NCI-H524 treated with DMSO at 0.1 percent for 48 hours (cell line): ENCODE measurements at regions not wholly inside any gene's neighbourhood (a gene's known extent, or its start where the extent isn't known, plus 50 kb on each side); places are given as distances from the start of the nearest gene placed in this dataset.

Experiments
- DNase-seq: peaks from one replicate; lab custom pipeline; 2025; lab: John Stamatoyannopoulos, UW

- DNase-seq, result no peak
These were observed 198.5 kb downstream of the ADGRG6 start for GRCh38 chr6:142500250-142500786.

- DNase-seq, result no peak
These were observed 200.0 kb downstream of the ADGRG6 start for GRCh38 chr6:142501795-142502194.

GRCh38 chr6:142507065-142507464 is 205.3 kb downstream of the ADGRG6 start:
- no peak for DNase-seq

GRCh38 chr6:142510211-142510610 is 208.4 kb downstream of the ADGRG6 start:
- DNase-seq, result no peak

- DNase-seq, result peak; percentile 92
These were observed 216.3 kb downstream of the ADGRG6 start for GRCh38 chr6:142518126-142518525.

- DNase-seq, result no peak
These were observed 217.0 kb downstream of the ADGRG6 start for GRCh38 chr6:142518761-142519160.

- DNase-seq, result no peak
These were observed 220.0 kb downstream of the ADGRG6 start for GRCh38 chr6:142521791-142522190.

GRCh38 chr6:142523515-142524375 is 221.9 kb downstream of the ADGRG6 start:
- DNase-seq, result no peak

GRCh38 chr6:142530566-142530965 is 228.8 kb downstream of the ADGRG6 start:
- DNase-seq, result no peak

- DNase-seq, result no peak
These were observed 229.9 kb downstream of the ADGRG6 start for GRCh38 chr6:142531727-142532126.

- DNase-seq, result no peak
These were observed 232.3 kb downstream of the ADGRG6 start for GRCh38 chr6:142534076-142534475.

- DNase-seq, result no peak
These were observed 232.7 kb downstream of the ADGRG6 start for GRCh38 chr6:142534484-142534883.

GRCh38 chr6:142537612-142538478 is 236.0 kb downstream of the ADGRG6 start:
- DNase-seq, result no peak

GRCh38 chr6:142542704-142543233 is 241.0 kb downstream of the ADGRG6 start:
- no peak for DNase-seq

GRCh38 chr6:142543606-142544005 is 241.8 kb downstream of the ADGRG6 start:
- DNase-seq, result no peak

- DNase-seq, result no peak
These were observed 242.5 kb downstream of the ADGRG6 start for GRCh38 chr6:142544199-142544838.

- no peak for DNase-seq
These were observed 243.3 kb downstream of the ADGRG6 start for GRCh38 chr6:142545147-142545546.

GRCh38 chr6:142548566-142548965 is 246.8 kb downstream of the ADGRG6 start:
- DNase-seq, result no peak

GRCh38 chr6:142550310-142551063 is 248.7 kb downstream of the ADGRG6 start:
- no peak for DNase-seq

GRCh38 chr6:142551274-142551811 is 249.5 kb downstream of the ADGRG6 start:
- peak; percentile 75 for DNase-seq

GRCh38 chr6:142558786-142559185 is 257.0 kb downstream of the ADGRG6 start:
- DNase-seq, result no peak
